NB4 (cell line): ENCODE measurements at regions not wholly inside any gene's neighbourhood (a gene's known extent, or its start where the extent isn't known, plus 50 kb on each side); places are given as distances from the start of the nearest gene placed in this dataset.

Source experiments
- MYC ChIP-seq: IDR thresholded peaks from 2 replicates; pipeline ENCODE4 v1.6.1; 2011; ENCODE audit warnings: low read depth, low read length
- TF ChIP-seq, protein P1 (sequence below): IDR thresholded peaks from one replicate; pipeline ENCODE4 v1.5.1; 2012; ENCODE audit warnings: low read depth, low read length

DNA sequence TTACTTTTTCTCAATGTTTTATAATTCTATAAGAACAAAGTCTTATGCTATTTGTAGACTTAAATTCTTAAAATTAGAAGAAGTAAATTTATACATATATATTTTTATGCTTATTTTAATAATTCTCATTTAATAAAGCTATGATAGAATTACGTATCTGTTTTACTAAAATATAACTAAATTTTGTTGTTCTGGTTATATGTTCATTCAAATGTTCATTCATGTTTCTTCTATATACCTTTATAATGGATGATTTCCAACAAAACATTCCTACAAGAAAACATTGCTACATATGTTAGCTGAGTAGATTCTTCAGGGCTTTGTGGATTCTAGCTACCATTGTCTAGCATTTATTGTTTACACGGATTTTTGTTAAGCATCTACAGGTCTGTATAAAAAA lies 634.3 kb upstream of the PCDH20 start:
- TF ChIP-seq, protein P1, sequence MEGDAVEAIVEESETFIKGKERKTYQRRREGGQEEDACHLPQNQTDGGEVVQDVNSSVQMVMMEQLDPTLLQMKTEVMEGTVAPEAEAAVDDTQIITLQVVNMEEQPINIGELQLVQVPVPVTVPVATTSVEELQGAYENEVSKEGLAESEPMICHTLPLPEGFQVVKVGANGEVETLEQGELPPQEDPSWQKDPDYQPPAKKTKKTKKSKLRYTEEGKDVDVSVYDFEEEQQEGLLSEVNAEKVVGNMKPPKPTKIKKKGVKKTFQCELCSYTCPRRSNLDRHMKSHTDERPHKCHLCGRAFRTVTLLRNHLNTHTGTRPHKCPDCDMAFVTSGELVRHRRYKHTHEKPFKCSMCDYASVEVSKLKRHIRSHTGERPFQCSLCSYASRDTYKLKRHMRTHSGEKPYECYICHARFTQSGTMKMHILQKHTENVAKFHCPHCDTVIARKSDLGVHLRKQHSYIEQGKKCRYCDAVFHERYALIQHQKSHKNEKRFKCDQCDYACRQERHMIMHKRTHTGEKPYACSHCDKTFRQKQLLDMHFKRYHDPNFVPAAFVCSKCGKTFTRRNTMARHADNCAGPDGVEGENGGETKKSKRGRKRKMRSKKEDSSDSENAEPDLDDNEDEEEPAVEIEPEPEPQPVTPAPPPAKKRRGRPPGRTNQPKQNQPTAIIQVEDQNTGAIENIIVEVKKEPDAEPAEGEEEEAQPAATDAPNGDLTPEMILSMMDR, result no peak
- no peak for TF ChIP-seq MYC
